Activated CD4-positive, alpha-beta memory T cell treated with anti-CD3 and anti-CD28 coated beads, Interleukin-2, amount 10 ng/mL, durations not matched to agents 7 days and 5 days (primary cell): ENCODE measurements at regions not wholly inside any gene's neighbourhood (a gene's known extent, or its start where the extent isn't known, plus 50 kb on each side); places are given as distances from the start of the nearest gene placed in this dataset.

ENCODE experiments used
- CTCF ChIA-PET: fragments of 350-600 bp; sonication (Branson Sonifier 250); formaldehyde crosslinking; loops from one replicate; lab custom pipeline; 2021; ENCODE audit warnings: antibody characterized with exemption, inconsistent platforms; lab: Charles Lee
- POLR2A ChIA-PET: fragments of 350-600 bp; sonication (Branson Sonifier 250); formaldehyde crosslinking; loops from one replicate; lab custom pipeline; 2021; ENCODE audit warnings: antibody characterized with exemption; lab: Charles Lee
- DNase-seq: peaks from one replicate; pipeline ENCODE4 v3.0.0-alpha.2; 2020
- H3K27ac Mint-ChIP-seq: one replicate; pipeline ENCODE4 v1.8.0; 2021; ENCODE audit warnings: mild to moderate bottlenecking, mixed read lengths
- H3K27me3 Mint-ChIP-seq: one replicate; pipeline ENCODE4 v1.8.0; 2021; ENCODE audit warnings: mixed read lengths
- H3K36me3 Mint-ChIP-seq: one replicate; pipeline ENCODE4 v1.8.0; 2021; ENCODE audit warnings: low read depth, mixed read lengths
- H3K4me1 Mint-ChIP-seq: one replicate; pipeline ENCODE4 v1.8.0; 2021; ENCODE audit warnings: mixed read lengths
- H3K4me3 Mint-ChIP-seq: one replicate; pipeline ENCODE4 v1.8.0; 2021; ENCODE audit warnings: mild to moderate bottlenecking, mixed read lengths
- H3K9me3 Mint-ChIP-seq: one replicate; pipeline ENCODE4 v1.8.0; 2021; ENCODE audit warnings: mixed read lengths

- Mint-ChIP-seq H3K4me3 (no peak overlapping the region), H3K27me3 (no peaks in the 10 kb centered on the region), H3K4me1 (peaks cover 6% of the 10 kb centered on the region), H3K27ac (no peak overlapping the region), H3K36me3 (no peaks in the 10 kb centered on the region), H3K9me3 (no peaks in the 10 kb centered on the region)
- no peak for DNase-seq
- ChIA-PET CTCF (interaction anchor here (1.0 kb wide), 1 partner anchor 8 kb away, joined by 3 read pairs; no protein-coding TSS in a partner anchor), POLR2A (no interaction called here)
These were observed 55.7 kb upstream of the PHACTR2 start for GRCh38 chr6:143621876-143622605.

- no peak for DNase-seq
- CTCF ChIA-PET, result interaction anchor here (1.0 kb wide), 1 partner anchor 9 kb away, joined by 3 read pairs; no protein-coding TSS in a partner anchor
- POLR2A ChIA-PET, result interaction anchor here (0.6 kb wide), 1 partner anchor 501 kb away, joined by 3 read pairs; no protein-coding TSS in a partner anchor
- Mint-ChIP-seq H3K27ac (no peak overlapping the region), H3K27me3 (no peaks in the 10 kb centered on the region), H3K36me3 (peaks cover 3% of the 10 kb centered on the region), H3K9me3 (no peaks in the 10 kb centered on the region), H3K4me3 (no peak overlapping the region), H3K4me1 (peaks cover 9% of the 10 kb centered on the region)
These were observed 56.4 kb upstream of the PHACTR2 start for GRCh38 chr6:143621159-143621873.

- H3K27ac Mint-ChIP-seq, result no peak overlapping the region
- no peaks in the 10 kb centered on the region for H3K9me3 Mint-ChIP-seq
- peaks cover 11% of the 10 kb centered on the region for H3K4me1 Mint-ChIP-seq
- ChIA-PET CTCF (no interaction called here), POLR2A (no interaction called here)
- peaks cover 4% of the 10 kb centered on the region for H3K36me3 Mint-ChIP-seq
- DNase-seq, result no peak
- H3K27me3 Mint-ChIP-seq, result no peaks in the 10 kb centered on the region
- no peak overlapping the region for H3K4me3 Mint-ChIP-seq
These were observed 57.3 kb upstream of the PHACTR2 start for GRCh38 chr6:143620447-143620846.

- ChIA-PET POLR2A (no interaction called here), CTCF (no interaction called here)
- H3K27ac Mint-ChIP-seq, result no peak overlapping the region
These were observed 57.9 kb upstream of the PHACTR2 start for GRCh38 chr6:143619824-143620401.

DNA sequence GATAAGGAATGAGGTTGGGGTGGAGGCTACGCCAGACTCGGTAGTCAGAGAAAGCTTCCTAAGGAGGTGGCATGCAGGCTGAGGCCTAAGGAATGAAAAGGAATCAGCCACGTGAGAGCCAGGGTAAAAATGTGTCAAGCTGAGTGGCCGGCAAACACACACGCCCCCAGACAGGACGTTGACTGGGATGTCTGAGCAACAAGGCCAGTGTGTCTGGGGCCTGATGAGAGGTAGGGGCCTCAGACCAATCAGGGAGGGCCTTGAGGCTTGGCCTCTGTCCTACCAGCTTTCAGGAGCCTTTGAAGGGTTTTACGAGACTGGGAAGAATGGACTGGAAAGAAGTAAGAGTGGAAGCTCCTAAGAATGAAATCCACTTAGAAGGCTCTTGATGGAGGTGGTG lies 61.0 kb upstream of the PHACTR2 start:
- H3K9me3 Mint-ChIP-seq, result no peaks in the 10 kb centered on the region
- CTCF ChIA-PET, result no interaction called here
- POLR2A ChIA-PET, result no interaction called here

More at GRCh38 chr6:143619824-143620401, 57.9 kb upstream of the PHACTR2 start:
- Mint-ChIP-seq H3K27me3 (no peaks in the 10 kb centered on the region), H3K36me3 (peaks cover 4% of the 10 kb centered on the region), H3K4me3 (no peak overlapping the region), H3K4me1 (peaks cover 14% of the 10 kb centered on the region), H3K9me3 (no peaks in the 10 kb centered on the region)
- DNase-seq, result no peak

GRCh38 chr6:143615785-143616184 lies 62.0 kb upstream of the PHACTR2 start:
- Mint-ChIP-seq H3K27me3 (no peaks in the 10 kb centered on the region), H3K9me3 (no peaks in the 10 kb centered on the region), H3K36me3 (peaks cover 4% of the 10 kb centered on the region), H3K4me3 (no peak overlapping the region), H3K27ac (no peak overlapping the region), H3K4me1 (peaks cover 23% of the 10 kb centered on the region)
- ChIA-PET CTCF (no interaction called here), POLR2A (no interaction called here)
- DNase-seq, result no peak

More for the DNA sequence above, 61.0 kb upstream of the PHACTR2 start:
- H3K4me3 Mint-ChIP-seq, result no peak overlapping the region
- H3K27me3 Mint-ChIP-seq, result no peaks in the 10 kb centered on the region
- no peak overlapping the region for H3K27ac Mint-ChIP-seq
- DNase-seq, result no peak
- H3K4me1 Mint-ChIP-seq, result peaks cover 20% of the 10 kb centered on the region
- peaks cover 4% of the 10 kb centered on the region for H3K36me3 Mint-ChIP-seq

DNA sequence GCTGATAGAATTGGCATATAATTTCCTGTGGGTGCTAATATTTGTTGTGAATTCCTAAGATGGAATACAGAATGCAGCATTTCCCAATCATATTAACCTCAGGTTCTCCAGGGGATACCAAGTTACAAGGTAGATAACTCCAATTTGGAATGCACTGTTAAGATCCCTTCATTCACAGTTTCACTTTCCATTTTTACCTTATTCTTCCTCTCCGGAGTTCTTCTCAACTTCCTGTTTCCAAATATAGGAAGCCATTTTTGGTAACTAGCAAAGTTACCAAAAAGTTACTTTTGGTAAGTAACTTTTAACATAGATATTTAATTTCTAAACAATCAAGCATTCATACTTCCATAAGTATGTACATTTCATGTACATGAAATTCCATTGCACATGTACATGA lies 63.5 kb upstream of the PHACTR2 start:
- ChIA-PET CTCF (interaction anchor here (1.0 kb wide), 1 partner anchor 39 kb away, joined by 4 read pairs; no protein-coding TSS in a partner anchor), POLR2A (no interaction called here)
- Mint-ChIP-seq H3K9me3 (no peaks in the 10 kb centered on the region), H3K4me1 (peaks cover 23% of the 10 kb centered on the region), H3K4me3 (no peak overlapping the region), H3K27me3 (no peaks in the 10 kb centered on the region), H3K27ac (no peak overlapping the region), H3K36me3 (peaks cover 6% of the 10 kb centered on the region)
- no peak for DNase-seq

DNA sequence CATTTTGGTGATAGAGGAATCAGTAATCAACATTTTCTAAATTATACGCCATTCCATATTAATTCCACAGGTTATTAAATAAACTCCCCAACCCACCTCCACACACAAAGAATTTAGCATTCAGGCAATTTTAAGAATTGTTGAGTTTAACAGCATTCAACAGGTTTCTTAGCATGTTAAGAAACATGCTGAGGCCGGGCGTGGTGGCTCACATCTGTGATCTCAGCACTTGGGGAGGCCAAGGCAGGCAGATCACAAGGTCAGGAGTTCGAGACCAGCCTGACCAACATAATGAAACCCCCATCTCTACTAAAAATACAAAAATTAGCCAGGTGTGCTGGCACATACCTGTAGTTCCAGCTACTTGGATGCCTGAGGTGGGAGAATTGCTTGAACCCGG lies 64.0 kb upstream of the PHACTR2 start:
- DNase-seq, result no peak
- H3K36me3 Mint-ChIP-seq, result peaks cover 8% of the 10 kb centered on the region
- H3K27me3 Mint-ChIP-seq, result no peaks in the 10 kb centered on the region
- no peaks in the 10 kb centered on the region for H3K9me3 Mint-ChIP-seq
- CTCF ChIA-PET, result no interaction called here
- H3K4me3 Mint-ChIP-seq, result no peak overlapping the region
- H3K4me1 Mint-ChIP-seq, result peaks cover 23% of the 10 kb centered on the region
- POLR2A ChIA-PET, result no interaction called here
- no peak overlapping the region for H3K27ac Mint-ChIP-seq

DNA sequence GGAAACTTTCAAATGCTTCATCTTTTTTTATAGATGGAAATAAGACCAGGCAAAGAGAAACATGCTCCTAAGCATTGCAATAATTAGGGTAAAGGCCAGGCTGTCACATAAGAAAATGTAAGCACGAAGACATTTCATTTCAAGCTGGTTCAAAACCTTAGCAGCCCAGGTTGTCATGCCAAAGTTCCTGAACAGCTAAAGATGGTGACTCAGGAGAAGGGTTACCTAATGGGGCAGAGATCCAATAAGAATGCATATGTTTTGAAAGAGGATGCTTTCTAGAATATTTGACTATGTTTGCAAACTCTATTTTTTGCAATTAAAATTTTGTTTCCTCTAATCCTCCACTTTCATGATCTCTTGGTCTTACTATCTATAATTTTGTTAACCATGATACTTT lies 65.6 kb upstream of the PHACTR2 start:
- Mint-ChIP-seq H3K4me1 (peaks cover 26% of the 10 kb centered on the region), H3K4me3 (no peak overlapping the region), H3K9me3 (no peaks in the 10 kb centered on the region), H3K27me3 (no peaks in the 10 kb centered on the region), H3K27ac (no peak overlapping the region), H3K36me3 (peaks cover 8% of the 10 kb centered on the region)
- ChIA-PET CTCF (no interaction called here), POLR2A (no interaction called here)
- DNase-seq, result no peak

DNA sequence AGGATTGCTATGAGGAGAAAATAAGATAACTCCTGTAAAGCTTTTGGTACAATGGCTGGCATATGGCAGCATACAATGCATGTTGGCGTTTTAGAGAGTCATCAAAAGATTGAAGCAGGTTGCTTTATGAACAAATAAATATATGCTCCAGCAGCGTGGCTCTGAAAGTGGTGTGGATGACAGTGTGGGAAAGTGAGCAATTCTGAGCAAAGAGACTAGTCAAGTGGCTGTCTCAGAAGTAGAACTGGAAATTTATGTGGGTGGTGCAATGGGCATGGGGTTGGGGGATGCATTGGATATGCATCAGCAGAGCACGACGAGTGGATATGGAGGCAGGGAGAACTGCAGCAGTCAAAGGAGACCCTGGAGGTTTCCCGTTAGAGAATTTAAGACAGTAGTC lies 66.2 kb upstream of the PHACTR2 start:
- no peak overlapping the region for H3K4me3 Mint-ChIP-seq
- no peaks in the 10 kb centered on the region for H3K9me3 Mint-ChIP-seq
- H3K27ac Mint-ChIP-seq, result no peak overlapping the region
- ChIA-PET POLR2A (no interaction called here), CTCF (interaction anchor here (0.9 kb wide), 1 partner anchor 36 kb away, joined by 3 read pairs; no protein-coding TSS in a partner anchor)
- no peak for DNase-seq
- peaks cover 27% of the 10 kb centered on the region for H3K4me1 Mint-ChIP-seq
- no peaks in the 10 kb centered on the region for H3K27me3 Mint-ChIP-seq
- peaks cover 7% of the 10 kb centered on the region for H3K36me3 Mint-ChIP-seq

DNA sequence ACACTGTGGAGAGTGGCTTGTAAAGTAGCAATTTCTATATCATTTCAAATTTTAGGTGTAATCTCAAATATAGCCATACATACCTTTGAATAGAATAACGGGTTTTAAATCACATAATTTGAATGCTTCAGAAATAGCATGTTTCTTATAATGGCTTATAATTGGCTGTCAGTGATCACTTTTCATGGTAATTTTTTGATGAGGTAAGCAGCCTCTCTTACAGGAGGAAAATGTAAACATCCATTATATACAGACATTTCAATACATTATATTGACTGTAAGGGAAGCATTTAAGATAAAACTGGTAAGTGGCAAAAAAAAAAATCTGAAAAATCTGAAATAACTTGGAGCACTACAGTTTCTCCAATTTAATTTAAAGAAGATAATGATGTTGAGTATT lies 67.8 kb upstream of the PHACTR2 start:
- Mint-ChIP-seq H3K9me3 (no peaks in the 10 kb centered on the region), H3K27me3 (no peaks in the 10 kb centered on the region), H3K36me3 (peaks cover 3% of the 10 kb centered on the region), H3K27ac (no peak overlapping the region), H3K4me1 (peaks cover 15% of the 10 kb centered on the region), H3K4me3 (no peak overlapping the region)
- no peak for DNase-seq
- ChIA-PET CTCF (no interaction called here), POLR2A (interaction anchor here (1.0 kb wide), 1 partner anchor 15 kb away, joined by 3 read pairs; no protein-coding TSS in a partner anchor)

DNA sequence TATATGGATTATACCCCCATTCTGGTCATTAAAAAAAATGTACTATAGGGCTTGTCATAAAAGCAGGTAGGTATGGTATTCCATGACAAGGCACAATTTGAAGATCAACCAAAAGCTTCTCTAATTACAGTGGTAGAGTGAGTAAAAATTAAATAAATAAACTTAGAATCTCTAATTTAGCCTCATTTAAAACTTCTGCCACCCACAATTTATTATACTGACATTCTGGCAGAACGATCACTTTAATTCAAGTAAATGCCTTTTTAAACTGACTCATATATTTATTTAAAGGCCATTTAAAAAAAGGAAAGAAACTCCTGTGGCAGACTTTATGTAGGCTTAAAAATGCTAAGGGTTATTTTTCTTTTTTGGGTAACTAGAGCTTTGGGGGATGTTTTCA lies 68.3 kb upstream of the PHACTR2 start:
- Mint-ChIP-seq H3K27me3 (no peaks in the 10 kb centered on the region), H3K36me3 (peaks cover 3% of the 10 kb centered on the region), H3K27ac (no peak overlapping the region), H3K4me3 (no peak overlapping the region), H3K9me3 (no peaks in the 10 kb centered on the region), H3K4me1 (peaks cover 14% of the 10 kb centered on the region)
- CTCF ChIA-PET, result no interaction called here
- DNase-seq, result no peak
- POLR2A ChIA-PET, result interaction anchor here (1.0 kb wide), 1 partner anchor 15 kb away, joined by 3 read pairs; no protein-coding TSS in a partner anchor

DNA sequence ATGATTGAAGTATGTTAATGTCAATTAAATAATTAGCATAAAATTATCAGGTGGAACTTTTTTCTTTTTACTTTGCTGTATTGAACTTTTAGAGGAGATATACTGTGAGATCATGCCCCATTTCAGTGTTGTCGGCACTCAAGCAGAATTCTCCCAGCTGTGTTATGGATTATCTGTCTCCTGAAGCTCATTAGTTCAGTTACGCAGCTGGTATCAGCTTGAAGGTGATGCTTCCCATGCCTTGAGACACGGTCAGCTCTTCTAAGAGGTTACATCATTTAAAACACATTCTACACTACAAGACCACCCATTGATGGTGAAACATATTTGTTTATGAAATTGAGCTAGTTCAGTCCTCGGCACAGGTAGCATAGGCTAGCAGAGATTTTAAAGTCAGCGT lies 68.9 kb upstream of the PHACTR2 start:
- H3K36me3 Mint-ChIP-seq, result peaks cover 3% of the 10 kb centered on the region
- no peak overlapping the region for H3K4me3 Mint-ChIP-seq
- H3K4me1 Mint-ChIP-seq, result peaks cover 9% of the 10 kb centered on the region
- POLR2A ChIA-PET, result interaction anchor here (1.0 kb wide), 1 partner anchor 14 kb away, joined by 3 read pairs; no protein-coding TSS in a partner anchor
- H3K27ac Mint-ChIP-seq, result no peak overlapping the region
- no peak for DNase-seq
- H3K27me3 Mint-ChIP-seq, result no peaks in the 10 kb centered on the region
- no peaks in the 10 kb centered on the region for H3K9me3 Mint-ChIP-seq
- CTCF ChIA-PET, result interaction anchor here (0.7 kb wide), 1 partner anchor 331 kb away, joined by 3 read pairs; no protein-coding TSS in a partner anchor
